ENCODE measurements at regions not wholly inside any gene's neighbourhood (a gene's known extent, or its start where the extent isn't known, plus 50 kb on each side); places are given as distances from the start of the nearest gene placed in this dataset.

DNA sequence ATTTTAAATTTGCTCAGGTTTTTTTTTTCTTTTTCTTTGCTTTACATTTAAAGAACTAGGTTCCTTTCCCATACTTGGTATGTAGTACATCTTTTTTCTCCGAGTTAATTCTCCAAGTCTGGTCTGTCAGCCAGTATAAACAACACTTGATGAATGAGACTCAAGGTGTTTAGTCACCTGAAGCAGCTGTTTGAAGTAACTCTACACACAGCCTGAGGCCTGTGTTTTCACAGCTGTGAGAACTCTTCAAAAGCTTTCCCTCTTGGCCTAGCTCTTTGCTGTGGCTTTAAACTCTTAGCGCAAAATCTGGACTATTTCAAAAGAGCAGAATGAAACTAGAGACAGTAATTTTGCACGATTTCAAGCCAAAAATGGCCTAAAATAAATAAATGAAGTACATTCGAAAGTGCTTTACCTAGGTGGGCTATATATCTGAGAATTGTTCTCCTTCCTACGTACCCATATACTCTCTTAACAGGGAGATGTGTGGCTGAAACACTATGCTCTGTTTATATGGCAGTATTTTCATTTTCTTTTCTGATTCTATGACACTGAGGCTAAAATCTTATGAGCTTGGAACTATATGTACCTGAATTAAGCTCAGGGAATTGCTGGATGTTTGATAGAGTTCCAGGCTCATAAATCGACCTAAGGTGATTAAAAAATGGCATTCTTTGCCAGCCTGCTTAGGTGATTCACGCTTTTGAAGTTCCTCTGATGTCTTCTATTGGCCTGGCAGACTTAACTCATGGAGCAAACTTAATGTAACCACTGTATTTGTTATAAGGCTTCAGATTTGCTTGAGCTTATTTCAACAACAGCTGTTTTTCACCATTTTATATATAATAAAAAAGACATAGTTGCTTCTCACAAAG lies 1044.1 kb upstream of the ZEB2 start:
- Histone ChIP-seq H3K4me1 (ENCODE audit: insufficient read depth, low read length) (no peaks in the 10 kb centered on the region), H3K9me3 (ENCODE audit: control insufficient read depth in 1 of 2, insufficient read depth in 1 of 2, low read length in 2 of 2) (no peaks in the 10 kb centered on the region), H3K4me3 (ENCODE audit: low read length) (no peak overlapping the region), H3K27me3 (ENCODE audit: control insufficient read depth in 1 of 2, insufficient read depth in 2 of 2, low read length in 2 of 2) (no peaks in the 10 kb centered on the region), H3K36me3 (ENCODE audit: insufficient read depth, low read length) (no peaks in the 10 kb centered on the region), H3K27ac (ENCODE audit: low read depth in 1 of 2, low read length in 2 of 2) (no peak overlapping the region)
- Mint-ChIP-seq H3K4me3 (no peak overlapping the region), H3K27ac (no peak overlapping the region), H3K4me1 (ENCODE audit: low read depth) (no peaks in the 10 kb centered on the region), H3K27me3 (no peaks in the 10 kb centered on the region), H3K36me3 (ENCODE audit: low read depth) (no peaks in the 10 kb centered on the region), H3K9me3 (no peaks in the 10 kb centered on the region)
- intact Hi-C loops (cut with DNase I, micrococcal nuclease) = no loop called here
- CTCF ChIA-PET = interaction anchor here (1.3 kb wide), 1 partner anchor 13 kb away, joined by 3 read pairs; no protein-coding TSS in a partner anchor
- POLR2A ChIA-PET = no interaction called here
- DNase-seq (no peak), ATAC-seq (ENCODE audit: poor library complexity) (no peak)
- TF ChIP-seq, protein P1, sequence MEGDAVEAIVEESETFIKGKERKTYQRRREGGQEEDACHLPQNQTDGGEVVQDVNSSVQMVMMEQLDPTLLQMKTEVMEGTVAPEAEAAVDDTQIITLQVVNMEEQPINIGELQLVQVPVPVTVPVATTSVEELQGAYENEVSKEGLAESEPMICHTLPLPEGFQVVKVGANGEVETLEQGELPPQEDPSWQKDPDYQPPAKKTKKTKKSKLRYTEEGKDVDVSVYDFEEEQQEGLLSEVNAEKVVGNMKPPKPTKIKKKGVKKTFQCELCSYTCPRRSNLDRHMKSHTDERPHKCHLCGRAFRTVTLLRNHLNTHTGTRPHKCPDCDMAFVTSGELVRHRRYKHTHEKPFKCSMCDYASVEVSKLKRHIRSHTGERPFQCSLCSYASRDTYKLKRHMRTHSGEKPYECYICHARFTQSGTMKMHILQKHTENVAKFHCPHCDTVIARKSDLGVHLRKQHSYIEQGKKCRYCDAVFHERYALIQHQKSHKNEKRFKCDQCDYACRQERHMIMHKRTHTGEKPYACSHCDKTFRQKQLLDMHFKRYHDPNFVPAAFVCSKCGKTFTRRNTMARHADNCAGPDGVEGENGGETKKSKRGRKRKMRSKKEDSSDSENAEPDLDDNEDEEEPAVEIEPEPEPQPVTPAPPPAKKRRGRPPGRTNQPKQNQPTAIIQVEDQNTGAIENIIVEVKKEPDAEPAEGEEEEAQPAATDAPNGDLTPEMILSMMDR (IDR thresholded peaks at IDR 0.05) = no peak

DNA sequence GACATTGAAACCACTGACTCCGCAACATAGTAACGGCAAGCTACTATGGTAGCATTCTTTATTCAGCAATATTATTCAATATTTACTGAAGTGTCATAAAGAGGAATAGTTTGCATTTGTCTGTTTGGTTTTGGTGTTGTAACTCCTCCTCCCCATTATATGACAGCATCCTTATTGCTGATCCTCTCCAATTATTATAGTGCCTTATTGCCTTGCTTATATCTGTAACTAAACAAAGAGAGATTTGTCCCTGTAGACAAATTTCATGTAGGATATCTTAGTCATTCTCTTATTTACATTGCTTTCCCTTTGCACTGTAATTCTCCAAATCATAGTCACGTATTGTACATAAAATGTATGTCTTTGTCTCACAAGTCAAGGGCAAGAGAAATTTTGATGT lies 1041.2 kb upstream of the ZEB2 start:
- DNase-seq = no peak
- POLR2A ChIA-PET = no interaction called here
- Mint-ChIP-seq H3K36me3 (ENCODE audit: low read depth) (no peaks in the 10 kb centered on the region), H3K27ac (no peak overlapping the region), H3K27me3 (no peaks in the 10 kb centered on the region), H3K4me3 (no peak overlapping the region), H3K9me3 (no peaks in the 10 kb centered on the region), H3K4me1 (ENCODE audit: low read depth) (no peaks in the 10 kb centered on the region)
- no peaks in the 10 kb centered on the region for H3K4me1 ChIP-seq (ENCODE audit: insufficient read depth, low read length)
- H3K9me3 ChIP-seq (ENCODE audit: control insufficient read depth in 1 of 2, insufficient read depth in 1 of 2, low read length in 2 of 2) = no peaks in the 10 kb centered on the region
- CTCF ChIA-PET = no interaction called here
- H3K4me3 ChIP-seq (ENCODE audit: low read length) = no peak overlapping the region
- ATAC-seq (ENCODE audit: poor library complexity) = no peak
- H3K27ac ChIP-seq (ENCODE audit: low read depth in 1 of 2, low read length in 2 of 2) = no peak overlapping the region
- no peaks in the 10 kb centered on the region for H3K36me3 ChIP-seq (ENCODE audit: insufficient read depth, low read length)
- no peaks in the 10 kb centered on the region for H3K27me3 ChIP-seq (ENCODE audit: control insufficient read depth in 1 of 2, insufficient read depth in 2 of 2, low read length in 2 of 2)
- TF ChIP-seq, protein P1 (IDR thresholded peaks at IDR 0.05) = no peak
- intact Hi-C loops (cut with DNase I, micrococcal nuclease) = no loop called here

DNA sequence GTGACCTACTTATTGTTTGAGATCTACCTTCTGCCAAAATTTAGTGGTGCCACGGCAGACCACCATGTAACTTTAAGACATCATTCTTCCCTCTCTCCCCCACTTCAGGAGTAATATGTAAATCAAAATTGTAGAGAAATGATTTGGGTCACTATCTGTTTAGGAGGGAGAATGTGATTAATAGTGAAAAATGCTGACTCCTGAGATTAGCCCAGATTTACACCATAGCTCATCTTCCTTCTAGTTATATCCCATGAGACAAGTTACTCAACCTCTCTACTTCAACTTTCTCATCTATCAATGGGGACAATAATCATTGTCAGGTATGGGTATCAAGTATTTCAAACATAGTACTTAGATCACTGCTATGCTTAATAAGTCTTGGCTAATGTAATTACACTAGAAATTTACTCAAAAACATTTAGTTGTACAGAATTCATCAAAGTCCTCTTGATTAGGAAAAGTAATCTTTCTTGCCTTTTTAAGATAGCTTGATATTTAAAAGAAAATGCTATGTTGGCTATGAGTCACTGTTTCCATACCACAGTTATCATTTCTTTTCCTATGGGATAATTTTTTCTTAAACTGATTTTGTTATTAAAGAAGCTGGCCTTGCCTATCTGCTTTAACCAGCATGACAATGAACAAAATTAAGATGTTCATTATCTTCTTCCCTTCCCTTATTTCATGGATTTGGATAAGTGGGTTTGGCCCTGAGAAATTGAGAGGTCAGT lies 1038.9 kb upstream of the ZEB2 start:
- Histone ChIP-seq H3K9me3 (ENCODE audit: control insufficient read depth in 1 of 2, insufficient read depth in 1 of 2, low read length in 2 of 2) (no peaks in the 10 kb centered on the region), H3K27me3 (ENCODE audit: control insufficient read depth in 1 of 2, insufficient read depth in 2 of 2, low read length in 2 of 2) (no peaks in the 10 kb centered on the region), H3K4me1 (ENCODE audit: insufficient read depth, low read length) (no peaks in the 10 kb centered on the region), H3K36me3 (ENCODE audit: insufficient read depth, low read length) (no peaks in the 10 kb centered on the region), H3K4me3 (ENCODE audit: low read length) (no peak overlapping the region), H3K27ac (ENCODE audit: low read depth in 1 of 2, low read length in 2 of 2) (no peak overlapping the region)
- intact Hi-C loops (cut with DNase I, micrococcal nuclease) = no loop called here
- Mint-ChIP-seq H3K9me3 (no peaks in the 10 kb centered on the region), H3K4me3 (no peak overlapping the region), H3K27ac (no peak overlapping the region), H3K4me1 (ENCODE audit: low read depth) (no peaks in the 10 kb centered on the region), H3K36me3 (ENCODE audit: low read depth) (no peaks in the 10 kb centered on the region), H3K27me3 (no peaks in the 10 kb centered on the region)
- ChIA-PET CTCF (no interaction called here), POLR2A (no interaction called here)
- ATAC-seq (ENCODE audit: poor library complexity) (no peak), DNase-seq (no peak)
- TF ChIP-seq, protein P1 (IDR thresholded peaks at IDR 0.05) = no peak
